ENCODE measurements at regions not wholly inside any gene's neighbourhood (a gene's known extent, or its start where the extent isn't known, plus 50 kb on each side); places are given as distances from the start of the nearest gene placed in this dataset.
"Not testable (repeated sequence)": the region's sequence is repeated elsewhere in the genome, so short reads cannot be mapped to it uniquely, and the experiment has no call there.

DNA sequence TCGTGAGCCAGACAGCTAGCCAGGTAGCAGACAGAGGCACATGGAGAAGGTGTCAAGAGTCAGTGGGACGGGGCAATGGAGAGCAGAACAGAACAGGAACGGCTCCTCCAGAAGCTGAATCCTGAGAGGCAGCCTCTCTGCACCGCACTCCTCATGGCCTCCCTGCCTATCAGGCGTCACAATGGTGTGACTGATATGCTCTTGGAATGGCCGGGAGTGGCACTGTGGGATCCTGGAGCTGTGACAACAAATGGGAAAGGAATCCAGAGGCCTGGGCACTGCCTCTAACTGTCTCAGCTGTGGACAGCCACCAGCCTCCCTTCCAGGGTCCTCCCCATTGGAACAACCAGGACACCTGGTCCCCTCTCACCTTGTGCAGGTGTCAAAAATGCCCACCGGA, 89.1 kb upstream of the ID2 start:
- DNase-seq, result no peak

DNA sequence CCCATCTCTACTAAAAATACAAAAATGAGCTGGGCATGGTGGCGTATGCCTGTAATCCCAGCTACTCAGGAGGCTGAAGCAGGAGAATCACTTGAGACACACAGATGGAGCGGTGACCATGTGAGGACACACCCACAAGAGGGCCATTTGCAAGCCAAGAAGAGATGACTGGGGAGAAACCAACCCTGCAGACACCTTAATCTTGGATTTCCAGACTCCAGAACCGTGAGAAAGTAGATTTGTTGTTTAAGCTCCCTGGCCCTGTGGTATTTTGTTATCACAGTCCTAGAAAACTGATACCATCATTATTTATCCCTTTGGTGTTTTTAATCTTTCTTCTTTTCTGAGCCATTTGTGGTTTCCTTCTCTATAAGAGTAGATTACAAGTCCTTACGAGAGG, 88.6 kb upstream of the ID2 start:
- no peak for DNase-seq

DNA sequence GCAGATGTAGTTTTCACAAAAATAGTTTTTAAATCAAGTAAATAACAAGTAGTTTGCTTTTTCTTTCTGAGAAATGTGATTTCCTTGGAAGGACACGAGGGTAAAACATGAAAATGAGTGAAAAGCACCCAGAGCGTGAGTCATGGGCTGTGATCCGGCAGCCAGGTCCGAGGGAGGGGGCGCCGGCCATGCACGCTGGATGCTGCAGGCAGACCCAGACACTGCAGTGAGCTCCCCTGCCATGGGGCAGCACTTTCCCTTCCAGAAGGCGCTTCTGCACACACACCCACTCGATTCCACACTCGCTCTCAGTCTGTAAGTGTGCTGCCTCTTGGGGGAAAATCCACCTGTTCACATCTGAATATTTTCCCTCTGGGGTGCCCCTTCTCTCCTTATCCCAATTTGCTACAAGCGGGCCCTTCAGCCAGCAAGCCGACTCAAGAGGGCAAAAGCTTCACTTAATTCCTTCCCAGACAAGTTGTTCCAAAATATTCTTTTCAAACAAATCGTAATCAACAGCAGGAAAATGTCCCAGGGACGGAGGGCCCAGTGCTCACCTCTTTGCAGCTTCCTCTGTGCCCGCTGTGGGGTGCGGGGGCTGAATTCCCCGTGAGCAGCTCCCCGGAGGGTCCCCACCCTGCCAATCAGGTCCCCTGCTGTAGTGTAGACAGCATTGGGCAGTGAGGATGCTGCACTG, 87.0 kb upstream of the ID2 start:
- DNase-seq, result no peak

DNA sequence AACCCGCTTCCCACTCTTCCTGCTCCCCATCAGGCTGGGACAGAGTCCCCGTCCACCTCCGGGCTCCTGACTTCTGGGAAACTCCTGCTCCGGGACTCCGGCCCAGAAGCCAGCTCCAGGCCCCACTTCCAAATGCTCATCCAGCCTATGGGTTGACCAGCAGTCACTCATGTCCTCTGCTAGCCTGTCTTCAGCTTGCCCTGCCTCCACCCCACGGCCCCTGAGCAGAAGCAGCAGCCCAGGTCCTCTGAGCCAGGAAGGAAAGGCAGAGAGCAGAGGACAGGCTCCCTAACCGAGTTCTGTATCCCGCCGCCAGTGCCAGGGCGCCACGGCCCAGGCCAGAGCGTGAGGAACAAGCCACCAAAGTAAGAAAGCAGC, 86.4 kb upstream of the ID2 start:
- no peak for DNase-seq

DNA sequence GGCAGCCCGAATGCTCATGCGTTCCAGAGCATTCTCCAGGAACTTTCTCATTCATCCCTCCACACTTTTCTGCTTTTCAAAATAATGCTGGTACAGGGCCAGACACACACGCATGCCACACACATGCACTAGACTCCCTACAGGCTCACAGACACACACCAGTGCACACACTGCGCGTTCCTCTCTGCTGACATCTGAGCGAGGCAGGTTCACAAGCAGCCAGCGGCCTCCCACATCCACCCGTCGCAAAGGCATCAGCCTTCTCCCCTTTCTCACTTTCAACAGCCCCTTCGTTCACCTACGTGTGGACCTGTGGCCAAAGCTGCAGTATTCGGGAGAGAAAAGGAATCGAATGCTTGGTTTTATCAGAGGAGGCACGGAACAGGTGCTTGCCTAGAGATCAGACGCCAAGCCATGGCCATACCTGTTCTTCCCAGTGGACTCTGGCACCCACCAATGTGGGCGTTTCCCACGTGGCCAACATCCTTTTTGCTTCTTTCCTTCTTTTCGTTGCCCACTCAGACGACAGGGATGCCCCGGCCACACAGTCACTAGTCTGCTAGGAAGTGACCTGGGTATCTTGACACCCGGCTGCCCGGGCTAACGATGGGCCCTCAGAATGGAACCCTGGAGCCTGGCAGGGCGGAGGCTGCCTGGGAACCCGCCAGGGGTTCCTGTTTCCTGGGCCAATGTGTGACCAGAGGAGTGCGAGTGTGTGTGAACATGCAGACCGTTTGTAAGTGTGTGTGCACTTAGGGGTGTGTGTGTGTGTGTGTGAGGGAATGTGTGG, 85.8 kb upstream of the ID2 start:
- DNase-seq, result no peak

DNA sequence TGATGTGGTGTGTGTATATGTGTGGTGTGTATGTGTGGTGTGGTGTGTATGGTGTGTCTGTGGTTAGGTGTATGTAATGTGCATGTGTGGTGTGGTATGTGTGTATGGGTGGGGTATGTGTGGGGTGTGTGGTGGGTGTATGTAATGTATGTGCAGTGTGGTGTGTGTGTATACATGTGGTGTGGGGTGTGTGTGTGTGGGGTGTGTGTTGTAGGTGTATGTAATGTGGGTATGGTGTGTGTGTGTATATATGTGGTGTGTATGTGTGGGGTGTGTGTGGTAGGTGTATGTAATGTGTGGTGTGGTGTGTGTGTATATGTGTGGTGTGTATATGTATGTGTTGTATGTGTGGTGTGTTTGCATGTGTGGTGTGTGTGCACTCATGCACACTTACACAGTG, 84.8 kb upstream of the ID2 start:
- DNase-seq, result no peak

DNA sequence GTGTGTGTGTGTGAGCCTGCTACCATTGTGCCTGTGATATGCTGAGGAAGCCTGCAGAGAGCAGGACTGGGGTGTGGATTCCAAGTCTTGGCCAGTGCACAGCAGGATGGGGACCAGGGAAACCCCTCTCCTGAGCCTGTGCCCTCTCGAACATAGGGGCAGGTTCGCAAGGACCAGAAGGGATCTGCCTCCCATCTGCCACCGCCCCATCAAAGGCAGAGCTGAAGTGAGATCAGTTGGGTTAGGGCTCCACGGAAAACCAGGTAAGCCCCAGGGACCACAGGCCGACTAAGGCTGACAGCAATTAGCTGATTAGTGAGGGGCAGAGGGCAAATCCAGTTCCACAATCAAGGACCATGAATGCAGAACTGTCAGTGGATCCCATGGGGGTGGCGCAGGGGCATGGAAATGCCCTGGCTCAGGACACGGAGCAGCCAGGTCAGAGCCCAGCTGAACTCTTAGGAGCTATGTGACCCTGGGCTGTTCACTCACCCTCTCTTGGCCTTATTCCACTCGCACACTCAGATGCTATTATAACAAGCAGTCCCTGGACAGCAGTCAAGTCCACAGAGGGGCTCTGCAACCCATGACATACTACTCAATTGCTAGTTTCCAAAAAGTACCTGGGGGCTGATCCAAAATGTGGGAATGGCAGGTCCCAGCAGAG, 84.2 kb upstream of the ID2 start:
- DNase-seq, result no peak

DNA sequence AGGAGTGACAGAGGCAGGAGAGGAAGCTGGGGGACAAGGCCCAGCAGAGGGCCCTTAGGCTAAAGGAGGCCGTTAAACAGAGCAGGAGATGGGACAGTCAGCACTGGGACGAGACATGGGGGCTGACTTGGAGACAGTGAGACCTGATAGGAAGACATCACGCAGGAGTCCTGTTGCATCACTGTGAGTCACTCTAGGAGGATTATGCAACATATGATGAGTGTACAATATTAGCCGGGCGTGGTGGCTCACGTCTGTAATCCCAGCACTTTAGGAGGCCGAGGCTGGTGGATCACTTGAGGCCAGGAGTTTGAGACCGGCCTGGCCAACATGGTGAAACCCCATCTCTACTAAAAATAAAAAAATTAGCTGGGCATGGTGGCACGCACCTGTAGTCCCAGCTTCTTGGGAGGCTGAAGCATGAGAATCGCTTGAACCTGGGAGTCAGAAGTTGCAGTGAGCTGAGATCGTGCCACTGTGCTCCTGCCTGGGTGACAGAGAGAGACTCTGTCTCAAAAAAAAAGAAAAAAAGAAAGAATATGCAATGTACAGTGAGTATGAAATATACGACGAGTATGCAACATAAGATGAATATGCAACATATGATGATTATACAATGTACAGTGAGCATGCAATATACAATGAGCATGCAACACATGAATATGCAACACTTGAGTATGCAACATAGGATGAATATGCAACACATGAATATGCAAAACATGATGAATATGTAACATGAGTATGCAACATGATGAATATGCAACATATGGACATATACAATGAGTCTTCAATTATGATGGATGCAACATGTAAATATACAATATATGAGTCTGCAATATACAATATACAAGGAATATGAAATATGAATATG, 83.3 kb upstream of the ID2 start:
- DNase-seq, result peak; percentile 20

DNA sequence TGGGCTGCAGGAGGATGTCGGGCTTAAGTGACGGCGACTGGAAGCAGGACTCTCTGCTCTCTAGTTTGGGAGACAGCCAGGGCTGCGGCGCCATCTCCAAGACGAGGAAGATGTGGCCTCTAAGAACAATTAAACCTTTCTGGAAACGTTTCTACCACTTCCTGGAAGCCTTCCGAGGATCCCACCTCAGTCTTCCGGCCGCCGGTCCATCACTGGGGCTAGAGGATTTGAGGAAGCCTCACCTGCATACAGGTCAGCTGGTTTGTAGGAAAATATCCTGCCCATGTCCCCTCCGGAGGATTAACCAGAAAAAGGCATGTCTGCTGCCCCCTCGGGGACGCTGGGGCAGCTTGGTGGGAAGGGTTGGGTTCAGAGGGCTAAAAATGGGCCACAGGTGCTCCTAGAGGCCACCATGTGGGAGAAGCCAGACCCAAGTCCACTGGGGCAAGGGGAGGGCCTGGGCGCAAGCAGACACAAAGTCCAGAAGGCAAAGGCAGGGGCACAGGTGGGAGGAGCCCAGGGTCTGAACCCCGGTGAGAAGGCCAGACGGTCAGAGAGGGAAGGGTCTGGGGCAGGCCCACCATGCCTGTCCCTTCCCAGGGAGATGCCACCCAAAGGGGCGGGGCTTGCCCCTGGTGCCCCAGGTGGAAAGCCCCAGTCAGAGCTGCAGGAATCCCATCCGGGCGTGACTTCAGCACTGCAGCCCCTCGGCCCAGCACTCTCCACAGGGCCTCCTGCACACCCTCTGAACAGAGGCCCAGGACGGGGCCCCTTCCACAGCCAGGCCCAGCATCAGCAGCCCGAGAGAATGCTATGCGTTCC, 82.2 kb upstream of the ID2 start:
- DNase-seq, result no peak

DNA sequence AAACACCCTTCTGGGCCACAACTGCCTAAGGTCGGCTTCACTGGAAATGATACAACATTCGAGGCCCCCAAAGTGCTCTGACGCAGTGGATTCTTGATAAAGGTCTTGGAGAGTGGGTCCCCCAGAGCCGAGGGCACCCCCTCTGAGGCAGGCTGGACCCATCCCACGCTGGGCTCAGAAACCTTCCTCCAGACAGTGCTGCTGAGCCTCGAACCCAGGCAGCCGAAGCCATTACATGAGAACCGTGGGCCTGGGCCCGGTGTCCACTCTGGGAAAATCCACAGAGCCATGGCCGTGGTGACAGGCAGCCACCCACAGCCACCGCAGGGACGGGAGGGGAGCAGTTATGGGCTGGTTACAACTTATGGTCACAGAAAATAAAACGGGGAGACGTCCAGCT, 81.4 kb upstream of the ID2 start:
- no peak for DNase-seq

DNA sequence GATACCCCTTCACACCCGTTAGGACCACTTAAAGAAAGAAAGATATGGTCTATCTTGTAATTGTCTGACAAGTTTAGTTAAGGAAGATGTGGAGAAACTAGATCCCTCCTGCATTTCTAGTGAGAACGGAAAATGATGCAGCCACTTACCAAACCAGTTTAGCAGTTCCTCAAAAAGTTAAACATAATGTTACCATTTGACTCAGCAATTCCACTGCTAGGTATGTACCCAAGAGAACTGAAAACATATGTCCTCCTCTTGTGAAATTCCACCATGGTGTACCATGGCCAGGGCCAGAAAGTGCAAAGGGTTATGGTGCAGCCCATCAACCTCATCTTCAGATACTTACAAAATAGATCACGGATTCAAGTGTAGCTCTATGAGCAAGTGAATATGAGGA, 79.0 kb upstream of the ID2 start:
- no peak for DNase-seq

DNA sequence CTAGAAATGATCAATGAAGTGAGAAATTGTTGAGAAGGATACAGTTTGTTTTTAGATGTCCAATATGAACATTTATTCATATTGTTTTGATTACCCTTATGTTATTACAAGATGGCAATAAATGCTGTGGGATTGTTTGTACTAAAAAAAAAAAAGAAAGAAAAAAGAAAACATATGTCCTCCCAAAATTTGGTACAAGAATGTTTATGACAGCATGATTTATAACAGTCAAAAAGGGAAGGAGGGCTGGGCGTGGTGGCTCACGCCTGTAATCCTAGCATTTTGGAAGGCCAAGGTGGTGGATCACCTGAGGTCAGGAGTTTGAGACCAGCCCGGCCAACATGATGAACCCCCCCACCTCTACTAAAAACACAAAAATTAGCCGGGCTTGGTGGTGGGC, 78.5 kb upstream of the ID2 start:
- DNase-seq, result not testable (repeated sequence)

DNA sequence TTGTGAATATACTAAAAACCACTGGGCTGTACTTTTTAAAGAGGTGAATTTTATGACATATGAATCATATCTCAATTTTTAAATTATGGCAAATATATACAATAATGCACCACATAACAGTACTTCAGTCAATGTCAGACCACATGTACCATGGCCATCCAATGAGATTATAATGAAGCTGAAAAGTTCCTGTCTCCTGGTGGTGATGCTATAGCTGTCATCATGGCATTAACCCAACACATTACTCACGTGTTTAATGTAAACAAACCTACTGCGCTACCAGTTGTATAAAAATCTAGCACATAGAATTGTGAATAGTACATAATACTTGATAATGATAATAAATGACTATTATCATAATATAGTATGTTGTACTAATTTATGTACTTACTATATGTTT, 77.6 kb upstream of the ID2 start:
- DNase-seq, result no peak

DNA sequence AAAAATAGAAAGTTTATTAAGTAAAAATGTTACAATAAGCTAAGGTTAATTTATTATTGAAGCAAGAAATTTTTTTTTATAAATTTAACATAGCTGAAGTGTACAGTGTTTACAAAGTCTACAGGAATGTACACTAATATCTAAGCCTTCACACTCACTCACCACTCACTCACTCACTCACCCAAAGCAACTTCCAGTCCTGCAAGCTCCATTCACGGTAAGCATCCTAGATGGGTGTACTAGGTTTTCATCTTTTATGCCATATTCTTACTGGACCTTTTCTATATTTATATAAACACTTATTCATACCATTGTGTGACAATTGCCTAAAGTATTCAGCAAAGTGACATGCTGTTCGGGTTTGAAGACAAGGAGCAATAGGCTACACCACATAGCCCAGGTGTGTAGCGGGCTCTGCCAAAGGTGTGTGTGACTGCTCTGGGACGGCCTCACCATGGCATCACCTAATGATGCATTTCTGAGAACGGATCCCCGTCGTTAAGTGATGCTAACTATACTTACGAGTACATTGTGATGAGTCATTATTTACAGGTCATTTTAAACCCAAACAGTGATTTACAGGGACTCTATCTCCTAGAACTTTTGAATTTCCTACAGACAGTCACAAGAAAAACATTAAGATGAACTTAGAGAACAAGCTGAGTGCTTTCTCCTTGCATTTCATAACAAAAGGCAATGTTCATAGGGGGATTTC, 76.3 kb upstream of the ID2 start:
- DNase-seq, result no peak

DNA sequence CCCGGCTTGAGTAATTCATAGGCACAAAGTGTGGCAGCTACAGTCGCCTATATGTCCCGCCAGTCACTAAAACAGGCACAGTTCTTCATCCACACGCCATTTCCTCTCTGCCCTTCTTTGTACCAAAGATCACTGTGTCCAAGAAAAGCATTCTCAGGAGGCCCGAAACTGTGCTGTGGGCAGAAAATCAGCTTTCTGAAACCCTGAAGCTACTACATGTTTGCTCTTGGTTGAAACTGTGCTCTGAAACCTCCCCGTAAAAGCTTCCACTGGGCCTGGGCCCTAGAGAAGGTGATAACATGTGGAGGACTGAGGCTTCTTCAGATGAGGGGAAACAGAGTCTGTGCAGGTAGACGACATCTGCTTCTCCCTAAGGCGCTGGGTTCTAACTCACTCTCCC, 75.6 kb upstream of the ID2 start:
- DNase-seq, result no peak

DNA sequence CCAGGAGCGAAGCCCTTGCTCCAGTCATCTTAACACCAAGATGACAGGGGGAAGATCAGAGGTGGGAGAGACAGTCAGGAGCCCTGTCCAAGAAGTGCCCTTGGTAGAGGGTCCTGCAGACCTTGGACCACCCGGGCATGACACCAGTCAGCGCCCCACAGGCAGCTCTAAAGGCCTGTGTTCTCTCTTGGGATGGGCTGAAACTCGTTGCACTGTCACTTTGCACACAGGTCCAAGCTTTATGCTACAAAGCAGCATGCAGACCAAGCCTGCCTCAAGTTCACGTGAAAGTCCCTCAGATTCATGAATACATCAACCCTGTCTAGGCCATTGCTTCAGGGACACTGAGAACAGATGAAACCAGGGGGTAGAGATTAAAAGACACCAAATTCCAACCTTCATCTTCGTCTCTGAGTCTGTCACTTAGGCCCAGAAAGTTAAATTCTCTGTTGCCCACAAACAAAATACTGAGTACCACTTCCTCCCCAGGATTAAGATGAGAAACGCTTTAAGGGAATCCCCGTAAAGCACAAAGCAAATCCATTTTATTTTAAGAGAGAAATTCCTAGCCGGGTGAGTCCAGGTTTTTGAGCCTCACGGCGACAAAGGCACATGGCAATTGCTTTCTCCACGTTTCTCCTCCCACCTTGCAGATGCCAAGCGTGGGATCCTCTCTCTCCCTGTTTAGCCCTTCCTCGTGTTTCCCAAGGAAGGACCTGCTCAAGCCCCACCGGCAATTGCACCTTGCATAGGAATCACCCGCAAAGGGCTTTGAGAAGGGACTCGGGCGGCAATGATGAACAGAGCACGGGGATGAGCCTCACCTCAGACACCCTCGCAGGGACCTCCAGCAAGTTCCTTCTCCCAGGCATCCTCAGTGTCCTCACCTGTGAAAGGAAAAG, 75.0 kb upstream of the ID2 start:
- no peak for DNase-seq

DNA sequence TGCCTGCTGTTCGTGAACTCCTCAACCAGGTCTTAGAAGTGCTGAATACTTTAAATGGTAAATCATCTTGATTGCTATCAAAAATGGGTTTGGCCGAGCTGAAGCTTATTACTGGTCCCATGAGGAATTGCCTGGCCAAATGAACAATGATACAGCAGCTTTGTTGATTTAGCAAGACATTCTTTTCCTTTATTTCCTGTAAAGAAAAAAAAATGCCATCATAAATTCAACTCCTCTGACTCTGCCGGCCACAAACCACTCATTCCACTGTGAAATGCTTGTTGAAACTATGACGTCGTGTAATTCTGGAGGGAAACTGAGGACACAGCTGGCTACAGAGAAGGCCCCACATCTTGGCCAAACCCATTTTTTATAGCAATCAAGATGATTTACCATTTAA, 74.2 kb upstream of the ID2 start:
- DNase-seq, result no peak

DNA sequence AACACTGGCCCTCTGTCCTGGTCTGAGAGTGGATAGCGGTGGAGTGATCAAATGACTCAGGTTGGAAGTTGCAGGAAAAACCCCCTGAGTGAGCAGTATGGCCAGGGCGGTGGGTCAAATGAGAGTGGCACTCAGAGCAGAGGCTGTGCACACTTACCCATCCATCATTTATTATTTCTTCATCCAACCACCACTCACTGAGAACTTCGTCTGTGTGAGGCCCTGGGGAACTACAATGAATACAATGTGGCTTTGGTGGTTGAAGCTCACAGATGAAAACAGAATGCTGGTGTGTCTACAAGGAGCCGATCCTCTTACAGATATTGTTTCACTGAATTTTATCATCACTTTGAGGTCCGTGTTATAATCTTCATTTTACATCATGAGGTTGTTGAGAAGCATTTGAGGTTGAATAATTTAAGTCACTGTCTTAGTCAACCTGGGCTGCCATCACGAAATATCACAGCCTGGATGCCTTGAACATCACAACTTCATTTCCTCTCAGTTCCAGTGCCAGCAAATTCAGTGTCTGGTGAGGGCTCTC, 73.4 kb upstream of the ID2 start:
- DNase-seq, result peak; percentile 18

DNA sequence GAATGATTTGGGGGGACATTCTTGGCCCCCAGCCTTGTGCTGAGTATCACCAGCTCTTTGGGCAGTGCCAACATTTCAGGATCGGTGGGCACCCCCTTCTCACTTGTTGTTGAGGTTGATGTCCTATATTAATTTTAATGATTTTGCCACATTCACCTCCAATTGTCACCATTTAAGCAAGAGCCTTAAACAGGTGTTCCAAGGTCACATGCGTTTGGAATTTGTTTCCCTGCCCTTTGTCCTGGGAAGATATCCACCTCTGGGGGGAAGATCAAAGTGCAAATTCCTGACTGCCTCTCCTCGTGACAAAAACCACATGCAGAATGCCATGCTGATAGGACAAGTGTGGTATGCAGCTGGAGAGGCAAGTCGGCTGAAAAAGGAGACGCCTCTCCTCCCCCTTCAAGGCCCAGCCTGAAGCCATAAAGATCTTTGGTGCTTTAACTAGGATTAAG, 72.5 kb upstream of the ID2 start:
- DNase-seq, result no peak

DNA sequence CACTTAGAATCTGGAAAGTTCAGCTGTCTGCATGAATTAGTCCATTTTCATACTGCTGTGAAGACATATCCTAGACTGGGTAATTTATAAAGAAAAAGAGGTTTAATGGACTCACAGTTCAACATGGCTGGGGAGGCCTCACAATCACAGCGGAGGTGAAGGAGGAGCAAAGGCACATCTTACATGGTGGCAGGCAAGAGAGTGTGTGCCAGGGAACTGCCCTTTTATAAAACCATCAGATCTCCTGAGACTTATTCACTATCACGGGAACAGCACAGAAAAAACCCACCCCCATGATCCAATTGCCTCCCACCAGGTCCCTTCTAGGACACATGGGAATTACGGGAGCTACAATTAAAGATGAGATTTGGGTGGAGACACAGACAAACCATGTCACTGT, 71.1 kb upstream of the ID2 start:
- not testable (repeated sequence) for DNase-seq
